ENCODE measurements at regions not wholly inside any gene's neighbourhood (a gene's known extent, or its start where the extent isn't known, plus 50 kb on each side); places are given as distances from the start of the nearest gene placed in this dataset.
"Not testable (repeated sequence)": the region's sequence is repeated elsewhere in the genome, so short reads cannot be mapped to it uniquely, and the experiment has no call there.

DNA sequence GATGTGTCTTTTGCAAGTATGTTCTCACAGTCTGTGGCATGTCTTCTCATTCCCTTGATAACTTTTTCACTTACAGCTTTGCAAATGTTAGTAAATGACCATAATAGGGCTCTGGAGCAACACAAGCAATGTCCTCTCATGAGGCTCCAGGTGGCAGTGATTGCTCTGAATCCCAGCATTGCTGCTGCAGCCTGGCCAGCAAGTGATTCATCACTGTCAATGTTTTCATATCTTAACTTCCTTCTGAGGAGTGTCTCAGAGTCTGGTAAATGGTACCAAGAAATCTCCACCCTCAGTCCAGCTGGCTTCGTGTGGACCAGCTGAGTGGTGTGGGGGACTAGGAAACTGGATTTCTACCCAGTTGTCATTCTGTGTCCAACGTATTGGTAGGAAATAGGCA, 139.6 kb downstream of the MYLK4 start:
- H3K9me3 Mint-ChIP-seq = peaks cover 7% of the 10 kb centered on the region
- no peak overlapping the region for H3K4me3 Mint-ChIP-seq (ENCODE audit: low read depth)
- no peak overlapping the region for H3K27ac Mint-ChIP-seq
- H3K27me3 Mint-ChIP-seq (ENCODE audit: low read depth) = peaks cover 31% of the 10 kb centered on the region
- no peaks in the 10 kb centered on the region for H3K4me1 Mint-ChIP-seq (ENCODE audit: low read depth)
- DNase-seq (ENCODE audit: low spot score) = no peak
- no peaks in the 10 kb centered on the region for H3K36me3 Mint-ChIP-seq (ENCODE audit: low read depth)
- intact Hi-C loops (cut with micrococcal nuclease) = no loop called here

DNA sequence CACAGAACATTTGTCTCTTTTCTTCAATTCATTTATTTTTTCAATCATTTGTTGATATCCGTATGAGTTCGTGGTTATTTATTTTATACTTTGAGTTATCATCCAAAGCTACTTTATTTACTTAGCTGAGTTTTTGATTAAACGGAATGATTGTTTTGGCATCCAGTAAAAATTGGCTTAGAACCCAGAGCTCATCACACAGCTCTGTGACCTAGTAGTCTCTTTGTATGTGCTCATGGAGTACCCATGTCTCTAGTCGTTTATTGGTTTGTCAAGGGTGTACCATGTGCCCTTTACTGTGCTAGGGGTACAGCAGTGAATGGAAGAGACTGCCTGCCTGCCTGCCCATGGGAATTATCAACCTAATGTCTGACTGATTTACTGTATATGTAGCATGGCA, 142.2 kb downstream of the MYLK4 start:
- Mint-ChIP-seq H3K27me3 (ENCODE audit: low read depth) (peaks cover 30% of the 10 kb centered on the region), H3K27ac (no peak overlapping the region), H3K4me3 (ENCODE audit: low read depth) (no peak overlapping the region), H3K9me3 (no peaks in the 10 kb centered on the region), H3K4me1 (ENCODE audit: low read depth) (no peaks in the 10 kb centered on the region), H3K36me3 (ENCODE audit: low read depth) (no peaks in the 10 kb centered on the region)
- intact Hi-C loops (cut with micrococcal nuclease) = no loop called here
- DNase-seq (ENCODE audit: low spot score) = no peak

DNA sequence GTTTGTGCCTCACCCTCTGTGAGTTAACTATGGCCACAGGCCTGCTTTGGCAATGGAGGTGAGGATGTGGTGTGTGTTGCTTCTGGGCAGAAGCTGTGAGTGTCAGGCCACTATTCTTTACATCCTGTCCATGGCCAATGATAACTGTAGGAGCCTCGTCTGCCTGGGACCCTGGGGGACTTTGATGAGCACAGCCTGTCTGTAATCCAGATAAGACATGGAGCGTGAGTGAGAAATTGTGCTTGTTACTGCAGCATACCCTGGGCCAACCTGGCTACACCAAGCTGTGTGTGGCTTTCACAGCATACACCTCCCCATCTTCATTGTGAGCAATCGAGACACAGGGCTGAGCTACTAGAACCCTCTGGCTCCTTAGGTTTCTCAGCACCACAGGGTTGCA, 150.4 kb downstream of the MYLK4 start:
- Mint-ChIP-seq H3K27ac (no peak overlapping the region), H3K36me3 (ENCODE audit: low read depth) (no peaks in the 10 kb centered on the region), H3K9me3 (no peaks in the 10 kb centered on the region), H3K4me1 (ENCODE audit: low read depth) (no peaks in the 10 kb centered on the region), H3K4me3 (ENCODE audit: low read depth) (no peak overlapping the region), H3K27me3 (ENCODE audit: low read depth) (peaks cover 18% of the 10 kb centered on the region)
- DNase-seq (ENCODE audit: low spot score) = no peak
- intact Hi-C loops (cut with micrococcal nuclease) = no loop called here

DNA sequence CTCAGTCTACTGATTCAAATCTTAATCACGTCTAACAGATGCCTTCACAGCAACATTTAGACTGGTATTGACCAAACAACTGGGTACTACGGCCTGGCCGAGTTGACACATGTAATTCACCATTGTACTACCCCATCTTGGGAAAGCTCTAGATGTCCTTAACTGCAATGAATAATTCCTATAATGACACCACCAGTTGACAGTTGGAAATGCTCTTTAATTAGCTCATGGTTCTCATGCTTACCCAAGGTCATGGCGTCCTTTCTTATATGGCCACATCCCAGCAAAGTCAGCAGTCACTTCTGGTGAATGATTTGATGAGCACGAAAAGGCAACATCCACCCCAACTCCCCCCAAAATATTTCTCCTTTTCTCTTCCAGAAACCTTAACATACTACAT, 150.9 kb downstream of the MYLK4 start:
- no peak for DNase-seq (ENCODE audit: low spot score)
- H3K4me3 Mint-ChIP-seq (ENCODE audit: low read depth) = no peak overlapping the region
- H3K9me3 Mint-ChIP-seq = no peaks in the 10 kb centered on the region
- H3K36me3 Mint-ChIP-seq (ENCODE audit: low read depth) = no peaks in the 10 kb centered on the region
- H3K4me1 Mint-ChIP-seq (ENCODE audit: low read depth) = no peaks in the 10 kb centered on the region
- peaks cover 17% of the 10 kb centered on the region for H3K27me3 Mint-ChIP-seq (ENCODE audit: low read depth)
- intact Hi-C loops (cut with micrococcal nuclease) = no loop called here
- H3K27ac Mint-ChIP-seq = no peak overlapping the region

DNA sequence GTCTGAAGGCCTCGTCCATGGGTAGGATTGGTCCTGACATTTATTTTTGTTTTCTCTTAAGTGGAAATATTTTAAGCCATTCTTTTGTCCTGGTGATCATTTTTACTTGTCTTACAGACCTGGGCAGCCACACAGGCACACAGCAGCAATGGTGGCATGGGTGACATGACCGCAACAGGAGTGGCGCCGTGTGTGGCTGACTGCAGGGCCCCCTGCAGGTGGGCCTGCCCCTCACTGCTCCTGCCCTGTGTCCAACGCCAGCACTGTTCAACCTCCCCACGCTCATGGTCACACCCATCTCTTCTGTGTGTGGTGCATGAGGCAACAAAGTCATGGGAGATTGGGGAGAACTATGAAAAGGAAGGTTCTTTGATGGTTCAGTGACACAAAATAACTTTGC, 151.9 kb downstream of the MYLK4 start:
- Mint-ChIP-seq H3K4me1 (ENCODE audit: low read depth) (no peaks in the 10 kb centered on the region), H3K9me3 (no peaks in the 10 kb centered on the region), H3K27me3 (ENCODE audit: low read depth) (peaks cover 13% of the 10 kb centered on the region), H3K36me3 (ENCODE audit: low read depth) (no peaks in the 10 kb centered on the region), H3K4me3 (ENCODE audit: low read depth) (no peak overlapping the region), H3K27ac (no peak overlapping the region)
- no peak for DNase-seq (ENCODE audit: low spot score)
- intact Hi-C loops (cut with micrococcal nuclease) = no loop called here

DNA sequence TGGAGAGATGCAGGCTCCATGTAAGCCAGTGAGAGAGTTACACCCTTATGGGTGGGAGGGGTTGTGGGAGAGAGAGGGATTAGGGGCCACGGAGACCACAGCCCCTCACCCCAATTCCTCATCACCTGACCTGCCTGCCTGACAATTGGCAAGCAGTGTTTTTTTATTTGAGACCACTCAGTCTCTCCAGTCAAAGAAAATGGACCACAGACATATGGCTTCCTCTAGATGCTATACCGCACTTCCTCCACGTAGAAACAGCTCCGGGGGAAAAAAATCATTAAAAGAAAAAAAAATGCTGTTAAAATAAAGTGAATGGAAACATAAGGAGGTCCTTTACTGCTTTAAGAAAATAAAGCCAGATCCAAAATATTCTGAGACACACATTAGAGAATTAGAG, 152.7 kb downstream of the MYLK4 start:
- Mint-ChIP-seq H3K9me3 (no peaks in the 10 kb centered on the region), H3K27ac (no peak overlapping the region)
- no peak for DNase-seq (ENCODE audit: low spot score)

DNA sequence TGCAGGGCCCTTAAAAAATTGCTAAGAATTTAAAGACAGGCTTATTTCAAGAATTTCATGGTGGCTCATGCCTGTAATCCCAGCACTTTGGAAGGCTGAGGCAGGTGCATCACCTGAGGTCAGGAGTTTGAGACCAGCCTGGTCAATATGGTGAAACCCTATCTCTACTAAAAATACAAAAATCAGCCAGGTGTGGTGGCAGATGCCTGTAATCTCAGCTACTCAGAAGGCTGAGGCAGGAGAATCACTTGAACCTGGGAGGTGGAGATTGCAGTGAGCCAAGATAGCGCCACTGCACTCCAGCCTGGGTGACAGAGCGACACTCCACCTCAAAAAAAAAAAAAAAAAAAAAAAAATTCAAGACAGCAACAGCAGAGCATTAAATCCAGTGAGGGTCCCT, 153.3 kb downstream of the MYLK4 start:
- H3K4me1 Mint-ChIP-seq (ENCODE audit: low read depth); H3K36me3 Mint-ChIP-seq (ENCODE audit: low read depth); H3K27ac Mint-ChIP-seq; H3K9me3 Mint-ChIP-seq; H3K4me3 Mint-ChIP-seq (ENCODE audit: low read depth); intact Hi-C loops (cut with micrococcal nuclease); DNase-seq (ENCODE audit: low spot score): not testable (repeated sequence)
- peaks cover 13% of the 10 kb centered on the region for H3K27me3 Mint-ChIP-seq (ENCODE audit: low read depth)

More for the DNA sequence above, 152.7 kb downstream of the MYLK4 start:
- peaks cover 13% of the 10 kb centered on the region for H3K27me3 Mint-ChIP-seq (ENCODE audit: low read depth)
- H3K4me3 Mint-ChIP-seq (ENCODE audit: low read depth) = no peak overlapping the region
- intact Hi-C loops (cut with micrococcal nuclease) = no loop called here
- no peaks in the 10 kb centered on the region for H3K4me1 Mint-ChIP-seq (ENCODE audit: low read depth)
- no peaks in the 10 kb centered on the region for H3K36me3 Mint-ChIP-seq (ENCODE audit: low read depth)

DNA sequence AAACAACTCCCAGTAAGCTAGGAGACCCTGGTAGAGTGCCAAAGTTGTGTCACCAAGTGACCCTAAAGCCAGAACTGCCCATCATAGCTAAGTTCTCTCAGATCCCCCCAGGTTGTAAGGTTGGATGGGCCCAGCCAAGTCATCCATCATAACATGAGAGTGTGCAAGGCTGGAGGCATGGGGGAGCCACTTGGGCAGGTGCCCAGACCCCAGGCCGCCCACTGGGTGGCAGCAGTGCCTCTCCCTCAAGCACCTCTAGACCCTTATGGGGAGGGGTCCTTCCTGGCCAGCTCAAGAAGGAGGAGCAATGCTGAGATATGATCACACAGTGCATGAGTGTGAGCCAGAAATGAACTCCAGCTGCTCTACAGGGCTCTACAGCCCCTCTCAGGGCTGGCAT, 154.5 kb downstream of the MYLK4 start:
- H3K9me3 Mint-ChIP-seq = no peaks in the 10 kb centered on the region
- intact Hi-C loops (cut with micrococcal nuclease) = no loop called here
- no peak overlapping the region for H3K4me3 Mint-ChIP-seq (ENCODE audit: low read depth)
- peaks cover 11% of the 10 kb centered on the region for H3K27me3 Mint-ChIP-seq (ENCODE audit: low read depth)
- no peak for DNase-seq (ENCODE audit: low spot score)
- no peak overlapping the region for H3K27ac Mint-ChIP-seq
- H3K4me1 Mint-ChIP-seq (ENCODE audit: low read depth) = no peaks in the 10 kb centered on the region
- H3K36me3 Mint-ChIP-seq (ENCODE audit: low read depth) = no peaks in the 10 kb centered on the region

DNA sequence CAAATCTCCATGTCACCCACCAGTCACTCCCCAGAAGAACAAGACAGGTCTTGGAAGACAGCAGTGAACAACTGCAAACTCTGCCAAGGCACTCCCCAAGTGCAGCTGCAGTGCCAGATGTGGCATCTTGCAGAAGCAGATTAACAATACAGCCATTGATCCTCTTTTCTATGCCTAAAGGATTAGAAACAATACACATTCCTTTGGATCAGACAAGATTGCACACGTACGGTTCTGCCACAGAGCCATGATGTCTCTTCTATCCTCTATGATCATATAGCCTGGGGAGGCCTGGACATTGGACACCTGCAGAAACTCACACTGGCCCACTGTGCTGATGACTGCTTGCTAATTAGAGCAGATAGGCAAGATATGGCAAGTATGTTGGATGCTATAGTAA, 155.9 kb downstream of the MYLK4 start:
- H3K4me1 Mint-ChIP-seq (ENCODE audit: low read depth) = no peaks in the 10 kb centered on the region
- H3K27ac Mint-ChIP-seq = no peak overlapping the region
- no peak overlapping the region for H3K4me3 Mint-ChIP-seq (ENCODE audit: low read depth)
- H3K27me3 Mint-ChIP-seq (ENCODE audit: low read depth) = peaks cover 11% of the 10 kb centered on the region
- H3K9me3 Mint-ChIP-seq = no peaks in the 10 kb centered on the region
- no peaks in the 10 kb centered on the region for H3K36me3 Mint-ChIP-seq (ENCODE audit: low read depth)
- no peak for DNase-seq (ENCODE audit: low spot score)
- intact Hi-C loops (cut with micrococcal nuclease) = no loop called here

DNA sequence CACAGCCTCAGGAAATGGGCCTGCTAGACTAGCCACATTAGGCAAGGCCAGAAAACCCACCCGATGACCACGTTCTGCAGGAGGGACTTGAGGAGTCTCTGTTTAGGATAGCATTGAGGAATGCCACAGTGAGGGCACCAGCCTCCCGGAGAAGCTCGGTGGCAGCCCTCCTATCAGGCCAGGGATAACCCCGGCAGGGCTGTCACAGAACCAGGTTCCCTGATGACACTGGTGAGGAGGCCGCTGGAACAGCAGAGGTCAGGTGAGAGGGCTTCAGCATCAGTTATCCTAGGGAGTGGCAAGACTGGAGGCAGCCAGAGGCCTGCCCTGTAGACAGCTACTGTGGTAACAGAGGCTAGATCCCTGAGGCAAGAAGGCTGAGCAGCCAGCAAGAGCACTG, 157.6 kb downstream of the MYLK4 start:
- Mint-ChIP-seq H3K4me1 (ENCODE audit: low read depth) (no peaks in the 10 kb centered on the region), H3K27me3 (ENCODE audit: low read depth) (peaks cover 17% of the 10 kb centered on the region), H3K4me3 (ENCODE audit: low read depth) (no peak overlapping the region), H3K9me3 (no peaks in the 10 kb centered on the region), H3K36me3 (ENCODE audit: low read depth) (no peaks in the 10 kb centered on the region), H3K27ac (no peak overlapping the region)
- DNase-seq (ENCODE audit: low spot score) = no peak
- intact Hi-C loops (cut with micrococcal nuclease) = no loop called here

DNA sequence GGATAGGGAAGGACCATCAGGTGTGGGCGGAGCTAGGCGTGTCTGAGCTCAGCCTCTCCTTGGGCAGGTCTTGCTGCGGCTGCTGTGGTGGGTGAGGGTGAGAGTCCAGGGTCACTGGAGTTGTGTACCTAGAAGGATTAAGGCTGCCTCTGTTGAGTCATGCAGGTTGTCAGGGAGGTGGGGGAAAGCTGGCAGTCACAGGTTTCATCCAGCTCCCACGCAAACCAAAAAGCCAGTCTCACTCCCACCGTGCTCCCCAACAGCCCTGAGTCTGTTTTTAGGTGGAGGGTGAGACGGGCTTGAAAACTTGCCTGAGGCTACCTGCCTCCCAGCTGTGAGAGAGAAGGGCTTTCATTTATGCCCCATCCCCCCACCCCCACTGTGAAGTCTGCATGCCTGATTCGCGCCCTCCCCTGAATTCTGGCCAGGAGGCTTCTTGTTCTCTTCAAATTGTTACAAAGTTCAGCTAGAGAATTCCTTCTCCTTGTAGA, 161.5 kb downstream of the MYLK4 start:
- no peak for DNase-seq (ENCODE audit: low spot score)
- H3K27me3 Mint-ChIP-seq (ENCODE audit: low read depth) = peaks cover 39% of the 10 kb centered on the region
- no peak overlapping the region for H3K27ac Mint-ChIP-seq
- no peak overlapping the region for H3K4me3 Mint-ChIP-seq (ENCODE audit: low read depth)
- intact Hi-C loops (cut with micrococcal nuclease) = no loop called here
- H3K4me1 Mint-ChIP-seq (ENCODE audit: low read depth) = no peaks in the 10 kb centered on the region
- no peaks in the 10 kb centered on the region for H3K36me3 Mint-ChIP-seq (ENCODE audit: low read depth)
- no peaks in the 10 kb centered on the region for H3K9me3 Mint-ChIP-seq

DNA sequence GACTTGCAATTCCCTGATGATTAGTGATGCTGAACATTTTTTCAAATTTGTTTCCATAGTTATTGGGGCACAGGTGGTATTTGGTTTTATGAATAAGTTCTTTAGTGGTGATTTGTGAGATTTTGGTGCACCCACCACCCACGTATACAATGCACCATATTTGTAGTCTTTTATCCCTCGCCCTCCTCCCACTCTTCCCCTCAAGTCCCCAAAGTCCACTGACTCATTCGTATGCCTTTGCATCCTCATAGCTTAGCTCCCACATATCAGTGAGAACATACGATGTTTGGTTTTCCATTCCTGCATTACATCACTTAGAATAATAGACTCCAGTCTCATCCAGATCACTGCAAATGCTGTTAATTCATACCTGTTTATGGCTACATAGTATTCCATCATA, 167.3 kb downstream of the MYLK4 start:
- Mint-ChIP-seq H3K9me3 (no peaks in the 10 kb centered on the region), H3K27me3 (ENCODE audit: low read depth) (peaks cover 65% of the 10 kb centered on the region), H3K4me1 (ENCODE audit: low read depth) (peaks cover 4% of the 10 kb centered on the region), H3K36me3 (ENCODE audit: low read depth) (no peaks in the 10 kb centered on the region), H3K4me3 (ENCODE audit: low read depth) (no peak overlapping the region), H3K27ac (no peak overlapping the region)
- DNase-seq (ENCODE audit: low spot score) = no peak
- intact Hi-C loops (cut with micrococcal nuclease) = no loop called here

DNA sequence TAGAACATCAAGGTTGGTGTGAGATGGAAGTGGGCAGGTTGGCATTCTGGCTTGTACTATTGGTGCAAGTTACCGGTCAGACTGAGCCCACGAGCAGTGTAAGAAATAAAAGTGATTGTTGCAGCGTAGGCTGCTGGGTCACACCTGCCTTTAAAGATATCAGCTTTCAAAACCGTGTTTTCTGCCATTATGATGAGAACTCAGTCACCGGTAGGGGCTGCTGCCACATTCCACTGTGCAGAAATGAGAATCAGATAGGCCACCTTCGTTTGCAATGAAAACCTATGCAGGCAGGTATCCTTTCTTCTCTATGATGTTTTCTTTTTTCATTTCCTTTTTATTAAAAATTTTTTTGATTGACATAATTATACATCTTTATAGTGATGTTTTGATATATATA, 168.5 kb downstream of the MYLK4 start:
- no peak for DNase-seq (ENCODE audit: low spot score)
- Mint-ChIP-seq H3K4me1 (ENCODE audit: low read depth) (peaks cover 4% of the 10 kb centered on the region), H3K4me3 (ENCODE audit: low read depth) (no peak overlapping the region), H3K27ac (no peak overlapping the region), H3K9me3 (no peaks in the 10 kb centered on the region), H3K36me3 (ENCODE audit: low read depth) (no peaks in the 10 kb centered on the region), H3K27me3 (ENCODE audit: low read depth) (peaks cover 63% of the 10 kb centered on the region)
- intact Hi-C loops (cut with micrococcal nuclease) = no loop called here

DNA sequence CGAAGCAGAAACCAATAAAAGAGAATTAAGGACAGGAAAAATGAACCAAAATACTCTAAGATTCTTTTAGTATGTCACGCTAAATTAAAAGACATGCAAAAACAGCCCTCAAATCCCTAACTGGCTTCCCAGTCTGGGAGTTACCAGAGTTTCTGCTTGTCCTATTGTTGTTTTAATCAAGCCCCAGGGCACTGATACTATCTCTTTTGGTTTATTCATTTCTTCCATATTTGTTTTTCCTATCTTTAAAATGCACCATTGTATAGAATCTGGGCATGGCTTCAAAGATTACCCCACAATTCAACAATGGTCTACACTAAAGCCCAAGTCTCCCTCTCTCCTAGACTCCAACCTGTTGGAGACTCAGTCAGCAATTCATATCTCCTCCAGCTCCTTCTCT, 169.1 kb downstream of the MYLK4 start:
- no peak overlapping the region for H3K27ac Mint-ChIP-seq
- intact Hi-C loops (cut with micrococcal nuclease) = no loop called here
- H3K4me3 Mint-ChIP-seq (ENCODE audit: low read depth) = no peak overlapping the region
- no peaks in the 10 kb centered on the region for H3K9me3 Mint-ChIP-seq
- peaks cover 60% of the 10 kb centered on the region for H3K27me3 Mint-ChIP-seq (ENCODE audit: low read depth)
- DNase-seq (ENCODE audit: low spot score) = no peak
- peaks cover 4% of the 10 kb centered on the region for H3K4me1 Mint-ChIP-seq (ENCODE audit: low read depth)
- no peaks in the 10 kb centered on the region for H3K36me3 Mint-ChIP-seq (ENCODE audit: low read depth)
